GM12878 (cell line): ENCODE measurements at regions not wholly inside any gene's neighbourhood (a gene's known extent, or its start where the extent isn't known, plus 50 kb on each side); places are given as distances from the start of the nearest gene placed in this dataset.

Experiments used
- ATAC-seq: fragments of 200-7000 bp; cut with Tn5 transposase; 3 replicates; pipeline ENCODE4 v1.9.1; 2020; ENCODE audit warnings: mild to moderate bottlenecking, moderate library complexity
- BruUV-seq: library from RNA; stranded (reverse); fragments of 400-500 nt; replicated peaks from 2 replicates; lab custom pipeline; 2021; lab: Mats Ljungman, UMichigan
- CTCF ChIA-PET: fragments of 300-600 bp; sonication (Branson Sonifier 250); formaldehyde crosslinking; extraction: SDS; loops from one replicate; lab custom pipeline; 2021; ENCODE audit warnings: inconsistent platforms; lab: Yijun Ruan, JAX
- POLR2A ChIA-PET: fragments of 350-600 bp; formaldehyde crosslinking; extraction: SDS; loops from one replicate; lab custom pipeline; 2021; ENCODE audit warnings: inconsistent platforms; lab: Charles Lee
- RAD21 ChIA-PET: fragments of 300-600 bp; sonication (Branson Sonifier 250); formaldehyde crosslinking; loops from one replicate; lab custom pipeline; 2023; ENCODE audit warnings: antibody characterized with exemption; ENCODE audit not compliant: unreplicated experiment; lab: Charles Lee
- SMC1A ChIA-PET: fragments of 300-600 bp; sonication (Branson Sonifier 250); formaldehyde crosslinking; loops from one replicate; lab custom pipeline; 2023; ENCODE audit not compliant: unreplicated experiment, uncharacterized antibody; lab: Charles Lee
- DNase-seq: peaks from one replicate; pipeline ENCODE4 v3.0.0-alpha.2; 2011; ENCODE audit warnings: low read depth, low spot score
- FAIRE-seq: peaks from 3 replicates; lab custom pipeline; 2011; peaks lifted over from hg19 to GRCh38; lab: Jason Lieb, UNC
- H2AFZ ChIP-seq: 2 replicates; pipeline ENCODE4 v1.6.0; 2011; ENCODE audit warnings: low read depth, low read length, control low read depth; ENCODE audit not compliant: control insufficient read depth
- H3K27ac ChIP-seq: 2 replicates; pipeline ENCODE4 v1.5.1; 2011; ENCODE audit warnings: control low read depth; ENCODE audit not compliant: control insufficient read depth, insufficient read depth
- H3K27me3 ChIP-seq, 2 experiments: replicated peaks in 1 of 2; 2 replicates each; pipeline versions ENCODE4 v1.6.0 to v1.6.1; 2011; ENCODE audit warnings: low read length in 1 of 2; ENCODE audit not compliant: control insufficient read depth in 2 of 2, insufficient read depth in 2 of 2
- H3K36me3 ChIP-seq, 2 experiments: 2 replicates each; pipeline ENCODE4 v1.5.1; 2011; ENCODE audit warnings: low read length in 1 of 2; ENCODE audit not compliant: control insufficient read depth in 2 of 2, insufficient read depth in 2 of 2
- H3K4me1 ChIP-seq: 2 replicates; pipeline ENCODE4 v1.6.1; 2011; ENCODE audit warnings: mild to moderate bottlenecking, low read length, moderate library complexity, mixed read lengths; ENCODE audit not compliant: control insufficient read depth, insufficient read depth
- H3K4me2 ChIP-seq: 2 replicates; pipeline ENCODE4 v1.6.0; 2011; ENCODE audit warnings: control low read depth; ENCODE audit not compliant: control insufficient read depth, insufficient read depth
- H3K4me3 ChIP-seq: fragments of 200-600 bp; sonication (generic); 2 replicates; pipeline ENCODE4 v1.5.1; 2016
- H3K79me2 ChIP-seq: 2 replicates; pipeline ENCODE4 v1.6.0; 2011; ENCODE audit warnings: low read length; ENCODE audit not compliant: control insufficient read depth, insufficient read depth
- H3K9ac ChIP-seq: 2 replicates; pipeline ENCODE4 v1.8.0; 2011; ENCODE audit warnings: low read length, control low read depth, mixed read lengths; ENCODE audit not compliant: control insufficient read depth, insufficient read depth
- H3K9me3 ChIP-seq: replicated peaks from 3 replicates; pipeline ENCODE4 v1.5.1; 2011; ENCODE audit warnings: mild to moderate bottlenecking, low read length; ENCODE audit not compliant: control insufficient read depth, insufficient read depth
- H4K20me1 ChIP-seq: 2 replicates; pipeline ENCODE4 v1.6.0; 2011; ENCODE audit not compliant: control insufficient read depth, insufficient read depth
- BACH1 ChIP-seq: fragments of 450-650 bp; IDR thresholded peaks from 2 replicates; pipeline ENCODE4 v1.6.1; 2017; ENCODE audit warnings: mild to moderate bottlenecking, borderline replicate concordance
- CBX3 ChIP-seq: fragments of 200-600 bp; sonication (generic); IDR thresholded peaks from 2 replicates; pipeline ENCODE4 v1.6.1; 2016; ENCODE audit warnings: low read depth, borderline replicate concordance
- EZH2 ChIP-seq: IDR thresholded peaks from 2 replicates; pipeline ENCODE4 v1.6.1; 2012; ENCODE audit warnings: low read depth, mild to moderate bottlenecking, control low read depth, inconsistent platforms, low read length, borderline replicate concordance; ENCODE audit not compliant: control insufficient read depth
- FOXM1 ChIP-seq: IDR thresholded peaks from 2 replicates; pipeline ENCODE4 v1.6.1; 2012; ENCODE audit warnings: low read depth, mild to moderate bottlenecking, inconsistent platforms, low read length, moderate library complexity
- MEF2A ChIP-seq: IDR thresholded peaks from 2 replicates; pipeline ENCODE4 v1.6.1; 2011; ENCODE audit warnings: low read depth, mild to moderate bottlenecking, low read length, moderate library complexity; ENCODE audit not compliant: insufficient read depth
- MYC ChIP-seq: IDR thresholded peaks from 2 replicates; pipeline ENCODE4 v1.6.1; 2011; ENCODE audit warnings: mild to moderate bottlenecking, low read length, moderate library complexity, inconsistent platforms; ENCODE audit not compliant: insufficient read depth, insufficient replicate concordance, insufficient read length, severe bottlenecking
- PAX8 ChIP-seq: fragments of 450-650 bp; IDR thresholded peaks from 2 replicates; pipeline ENCODE4 v1.6.1; 2017; ENCODE audit warnings: mild to moderate bottlenecking, moderate library complexity
- PBX3 ChIP-seq: IDR thresholded peaks from 2 replicates; pipeline ENCODE4 v1.6.1; 2011; ENCODE audit warnings: mild to moderate bottlenecking, low read depth, low read length, moderate library complexity; ENCODE audit not compliant: insufficient replicate concordance
- REST ChIP-seq: IDR thresholded peaks from 2 replicates; pipeline ENCODE4 v1.6.1; 2012; ENCODE audit warnings: mild to moderate bottlenecking, low read depth, low read length
- SKIL ChIP-seq: fragments of 450-650 bp; IDR thresholded peaks from 2 replicates; pipeline ENCODE4 v1.6.1; 2017; ENCODE audit warnings: mild to moderate bottlenecking, low read depth, inconsistent platforms; ENCODE audit not compliant: poor library complexity, severe bottlenecking
- STAT3 ChIP-seq: IDR thresholded peaks from 2 replicates; pipeline ENCODE4 v1.6.1; 2011; ENCODE audit warnings: low read depth, low read length, improper control_type of control experiment
- TBL1XR1 ChIP-seq: IDR thresholded peaks from 2 replicates; pipeline ENCODE4 v1.6.1; 2012; ENCODE audit warnings: low read depth, low read length, improper control_type of control experiment
- USF1 ChIP-seq: IDR thresholded peaks from 2 replicates; pipeline ENCODE4 v1.6.1; 2011; ENCODE audit warnings: borderline replicate concordance, low read depth, mild to moderate bottlenecking, moderate library complexity, mixed read lengths, low read length; ENCODE audit not compliant: insufficient read depth; ENCODE audit errors: extremely low read length
- WGBS: methylation state at CpG from one replicate; pipeline ENCODE4 v1.1.6; 2016; ENCODE audit warnings: low lambda C conversion rate; ENCODE audit not compliant: insufficient replicate concordance, insufficient coverage; ENCODE audit errors: missing lambda C conversion rate; 5-methylcytosine and 5-hydroxymethylcytosine counted together
- in situ Hi-C: fragments of 300-500 bp; cut with MboI; formaldehyde crosslinking; loops from 9 replicates; pipeline ENCODE4 v1.14.3; 2018; ENCODE audit warnings: mixed read lengths
- intact Hi-C: fragments of 100-400 bp; cut with micrococcal nuclease; formaldehyde crosslinking; loops from one replicate; pipeline ENCODE4 v1.14.2; 2022; ENCODE audit not compliant: unreplicated experiment

- Histone ChIP-seq H3K4me2 (no peak overlapping the region), H3K27me3 (peaks cover 0 to 4% of the 10 kb centered on the region in 2 experiments; a peak in 3 of 4 replicates)
- TF ChIP-seq SKIL (no peak), STAT3 (no peak), MEF2A (no peak), EZH2 (no peak), REST (no peak), FOXM1 (no peak), TBL1XR1 (no peak), PBX3 (no peak), USF1 (no peak), PAX8 (no peak), BACH1 (no peak), MYC (no peak), CBX3 (no peak)
- TF ChIP-seq, all 136 proteins: peak for 0
- H3K4me1 ChIP-seq, result no peaks in the 10 kb centered on the region
- no peak overlapping the region for H3K4me3 ChIP-seq
- no peak overlapping the region for H3K9ac ChIP-seq
- no peaks in the 10 kb centered on the region for H4K20me1 ChIP-seq
- 65% methylated on average over 2 of the region's 2 CpGs for WGBS
- H3K79me2 ChIP-seq, result no peaks in the 10 kb centered on the region
- H3K9me3 ChIP-seq, result no peaks in the 10 kb centered on the region; the same call in 2 of the 3 replicates
- BruUV-seq, result no TSS peak
- POLR2A ChIA-PET, result no interaction called here
- no peaks in the 10 kb centered on the region for H3K36me3 ChIP-seq
- SMC1A ChIA-PET, result interaction anchor here (0.6 kb wide), 1 partner anchor 56 kb away, joined by 3 read pairs; no protein-coding TSS in a partner anchor
- in situ Hi-C loops, result no loop called here
- ATAC-seq (no peak), FAIRE-seq (no peak), DNase-seq (no peak)
- CTCF ChIA-PET, result no interaction called here
- RAD21 ChIA-PET, result no interaction called here
- no peak overlapping the region for H2AFZ ChIP-seq
- no peak overlapping the region for H3K27ac ChIP-seq
- intact Hi-C loops, result no loop called here
Measured at GRCh38 chr2:23235292-23235691, 149.7 kb upstream of the KLHL29 start.
